ENCODE measurements at regions not wholly inside any gene's neighbourhood (a gene's known extent, or its start where the extent isn't known, plus 50 kb on each side); places are given as distances from the start of the nearest gene placed in this dataset.

GRCh38 chr4:111696505-111696904 lies 448.7 kb upstream of the FAM241A start:
- in situ Hi-C loops (cut with MboI) (no loop called here), intact Hi-C loops (cut with micrococcal nuclease; ENCODE audit: unreplicated experiment) (no loop called here)
- no peak overlapping the region for H2AFZ ChIP-seq (ENCODE audit: control insufficient read depth, low read depth, low read length)
- H4K20me1 ChIP-seq (ENCODE audit: control insufficient read depth, insufficient read depth): no peaks in the 10 kb centered on the region
- H3K27ac ChIP-seq (ENCODE audit: control insufficient read depth, insufficient read depth): no peak overlapping the region
- TF ChIP-seq YBX1 (IDR thresholded peaks at IDR 0.05) (no peak), ZZZ3 (IDR thresholded peaks at IDR 0.05; ENCODE audit: control insufficient read depth, insufficient read length, low read depth) (no peak), GATAD2B (conservative IDR thresholded peaks at IDR 0.05; ENCODE audit: low read depth) (no peak), POU2F2 (IDR thresholded peaks at IDR 0.05; ENCODE audit: borderline replicate concordance, low read depth, low read length) (no peak), HDAC2 (IDR thresholded peaks at IDR 0.05) (no peak)
- H3K4me2 ChIP-seq (ENCODE audit: control insufficient read depth, insufficient read depth): no peak overlapping the region
- BruUV-seq (replicated peaks): no TSS peak
- ATAC-seq: no peak; the same call in 2 of the 3 replicates
- ChIA-PET SMC1A (ENCODE audit: uncharacterized antibody, unreplicated experiment) (no interaction called here), RAD21 (ENCODE audit: unreplicated experiment) (no interaction called here), CTCF (no interaction called here), POLR2A (no interaction called here)
- no peaks in the 10 kb centered on the region for H3K4me1 ChIP-seq (ENCODE audit: control insufficient read depth, insufficient read depth, low read length)
- H3K79me2 ChIP-seq (ENCODE audit: control insufficient read depth, insufficient read depth, low read length): no peaks in the 10 kb centered on the region
- no peaks in the 10 kb centered on the region for H3K9me3 ChIP-seq (replicated peaks; ENCODE audit: control insufficient read depth, insufficient read depth, low read length)
- WGBS (ENCODE audit: insufficient coverage, insufficient replicate concordance, low lambda C conversion rate, missing lambda C conversion rate): 0% methylated on average over 2 of the region's 2 CpGs
- FAIRE-seq: no peak
- H3K27me3 ChIP-seq (replicated peaks in 1 of 2; ENCODE audit: control insufficient read depth in 2 of 2, insufficient read depth in 2 of 2, low read length in 1 of 2): no peaks in the 10 kb centered on the region
- no peak for DNase-seq (ENCODE audit: low read depth, low spot score)
- H3K36me3 ChIP-seq (ENCODE audit: control insufficient read depth in 2 of 2, insufficient read depth in 2 of 2, low read length in 1 of 2): no peaks in the 10 kb centered on the region
- H3K4me3 ChIP-seq: no peak overlapping the region
- H3K9ac ChIP-seq (ENCODE audit: control insufficient read depth, insufficient read depth, low read length): no peak overlapping the region

- ChIA-PET RAD21 (ENCODE audit: unreplicated experiment) (no interaction called here), SMC1A (ENCODE audit: uncharacterized antibody, unreplicated experiment) (interaction anchor here (0.6 kb wide), 1 partner anchor 587 kb away, joined by 3 read pairs; no protein-coding TSS in a partner anchor), POLR2A (no interaction called here), CTCF (no interaction called here)
- H3K36me3 ChIP-seq (ENCODE audit: control insufficient read depth in 2 of 2, insufficient read depth in 2 of 2, low read length in 1 of 2): no peaks in the 10 kb centered on the region
- H2AFZ ChIP-seq (ENCODE audit: control insufficient read depth, low read depth, low read length): no peak overlapping the region
- TF ChIP-seq, protein P1, sequence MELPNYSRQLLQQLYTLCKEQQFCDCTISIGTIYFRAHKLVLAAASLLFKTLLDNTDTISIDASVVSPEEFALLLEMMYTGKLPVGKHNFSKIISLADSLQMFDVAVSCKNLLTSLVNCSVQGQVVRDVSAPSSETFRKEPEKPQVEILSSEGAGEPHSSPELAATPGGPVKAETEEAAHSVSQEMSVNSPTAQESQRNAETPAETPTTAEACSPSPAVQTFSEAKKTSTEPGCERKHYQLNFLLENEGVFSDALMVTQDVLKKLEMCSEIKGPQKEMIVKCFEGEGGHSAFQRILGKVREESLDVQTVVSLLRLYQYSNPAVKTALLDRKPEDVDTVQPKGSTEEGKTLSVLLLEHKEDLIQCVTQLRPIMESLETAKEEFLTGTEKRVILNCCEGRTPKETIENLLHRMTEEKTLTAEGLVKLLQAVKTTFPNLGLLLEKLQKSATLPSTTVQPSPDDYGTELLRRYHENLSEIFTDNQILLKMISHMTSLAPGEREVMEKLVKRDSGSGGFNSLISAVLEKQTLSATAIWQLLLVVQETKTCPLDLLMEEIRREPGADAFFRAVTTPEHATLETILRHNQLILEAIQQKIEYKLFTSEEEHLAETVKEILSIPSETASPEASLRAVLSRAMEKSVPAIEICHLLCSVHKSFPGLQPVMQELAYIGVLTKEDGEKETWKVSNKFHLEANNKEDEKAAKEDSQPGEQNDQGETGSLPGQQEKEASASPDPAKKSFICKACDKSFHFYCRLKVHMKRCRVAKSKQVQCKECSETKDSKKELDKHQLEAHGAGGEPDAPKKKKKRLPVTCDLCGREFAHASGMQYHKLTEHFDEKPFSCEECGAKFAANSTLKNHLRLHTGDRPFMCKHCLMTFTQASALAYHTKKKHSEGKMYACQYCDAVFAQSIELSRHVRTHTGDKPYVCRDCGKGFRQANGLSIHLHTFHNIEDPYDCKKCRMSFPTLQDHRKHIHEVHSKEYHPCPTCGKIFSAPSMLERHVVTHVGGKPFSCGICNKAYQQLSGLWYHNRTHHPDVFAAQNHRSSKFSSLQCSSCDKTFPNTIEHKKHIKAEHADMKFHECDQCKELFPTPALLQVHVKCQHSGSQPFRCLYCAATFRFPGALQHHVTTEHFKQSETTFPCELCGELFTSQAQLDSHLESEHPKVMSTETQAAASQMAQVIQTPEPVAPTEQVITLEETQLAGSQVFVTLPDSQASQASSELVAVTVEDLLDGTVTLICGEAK (IDR thresholded peaks at IDR 0.05; ENCODE audit: borderline replicate concordance): no peak
- TF ChIP-seq STAT1 (conservative IDR thresholded peaks at IDR 0.05) (no peak), IRF4 (IDR thresholded peaks at IDR 0.05; ENCODE audit: low read depth, low read length) (no peak), EP300 (IDR thresholded peaks at IDR 0.05; ENCODE audit: borderline replicate concordance in 1 of 2, control insufficient read depth in 1 of 2, low read depth in 2 of 2, low read length in 2 of 2) (no peak), CTCF (IDR thresholded peaks at IDR 0.05 in 2 of 3, conservative IDR thresholded peaks at IDR 0.05 in 1 of 3; ENCODE audit: control insufficient read depth in 2 of 3, extremely low read depth in 1 of 3, insufficient read depth in 1 of 3, low read depth in 3 of 3, low read length in 3 of 3) (no peak)
- H3K4me2 ChIP-seq (ENCODE audit: control insufficient read depth, insufficient read depth): no peak overlapping the region
- no peaks in the 10 kb centered on the region for H3K9me3 ChIP-seq (replicated peaks; ENCODE audit: control insufficient read depth, insufficient read depth, low read length)
- in situ Hi-C loops (cut with MboI): no loop called here
- H3K79me2 ChIP-seq (ENCODE audit: control insufficient read depth, insufficient read depth, low read length): no peaks in the 10 kb centered on the region
- no peaks in the 10 kb centered on the region for H3K27me3 ChIP-seq (replicated peaks in 1 of 2; ENCODE audit: control insufficient read depth in 2 of 2, insufficient read depth in 2 of 2, low read length in 1 of 2)
- H3K27ac ChIP-seq (ENCODE audit: control insufficient read depth, insufficient read depth): no peak overlapping the region
- 0% methylated on average over 2 of the region's 2 CpGs for WGBS (ENCODE audit: insufficient coverage, insufficient replicate concordance, low lambda C conversion rate, missing lambda C conversion rate)
- intact Hi-C loops (cut with micrococcal nuclease; ENCODE audit: unreplicated experiment): no loop called here
- ATAC-seq: no peak
- no TSS peak for BruUV-seq (replicated peaks)
- FAIRE-seq: no peak
- no peaks in the 10 kb centered on the region for H4K20me1 ChIP-seq (ENCODE audit: control insufficient read depth, insufficient read depth)
- H3K4me3 ChIP-seq: no peak overlapping the region
- H3K4me1 ChIP-seq (ENCODE audit: control insufficient read depth, insufficient read depth, low read length): no peaks in the 10 kb centered on the region
- DNase-seq (ENCODE audit: low read depth, low spot score): no peak
- H3K9ac ChIP-seq (ENCODE audit: control insufficient read depth, insufficient read depth, low read length): no peak overlapping the region
Measured at GRCh38 chr4:111697176-111697942, 447.9 kb upstream of the FAM241A start.
